Astrocyte of the spinal cord (primary cell): ENCODE measurements at regions not wholly inside any gene's neighbourhood (a gene's known extent, or its start where the extent isn't known, plus 50 kb on each side); places are given as distances from the start of the nearest gene placed in this dataset.
"Not testable (repeated sequence)": the region's sequence is repeated elsewhere in the genome, so short reads cannot be mapped to it uniquely, and the experiment has no call there.

ENCODE experiments used
- DNase-seq: peaks from one replicate; pipeline ENCODE4 v3.0.0; 2011; ENCODE audit warnings: low read depth, low spot score
- H3K4me3 ChIP-seq: 2 replicates; pipeline ENCODE4 v1.5.1; 2011; ENCODE audit warnings: low read depth, mild to moderate bottlenecking, low read length, moderate library complexity
- in situ Hi-C: cut with HindIII; loops from 2 replicates; pipeline ENCODE4 v1.10.0; 2017; ENCODE audit warnings: low sequenced_read_pairs
- TF ChIP-seq, protein P1 (sequence below): IDR thresholded peaks from 2 replicates; pipeline ENCODE4 v1.5.1; 2012; ENCODE audit warnings: low read depth, mild to moderate bottlenecking, low read length, inconsistent platforms

GRCh38 chr11:106161775-106162634 is 84.5 kb downstream of the AASDHPPT start:
- in situ Hi-C loops: no loop called here
- TF ChIP-seq, protein P1, sequence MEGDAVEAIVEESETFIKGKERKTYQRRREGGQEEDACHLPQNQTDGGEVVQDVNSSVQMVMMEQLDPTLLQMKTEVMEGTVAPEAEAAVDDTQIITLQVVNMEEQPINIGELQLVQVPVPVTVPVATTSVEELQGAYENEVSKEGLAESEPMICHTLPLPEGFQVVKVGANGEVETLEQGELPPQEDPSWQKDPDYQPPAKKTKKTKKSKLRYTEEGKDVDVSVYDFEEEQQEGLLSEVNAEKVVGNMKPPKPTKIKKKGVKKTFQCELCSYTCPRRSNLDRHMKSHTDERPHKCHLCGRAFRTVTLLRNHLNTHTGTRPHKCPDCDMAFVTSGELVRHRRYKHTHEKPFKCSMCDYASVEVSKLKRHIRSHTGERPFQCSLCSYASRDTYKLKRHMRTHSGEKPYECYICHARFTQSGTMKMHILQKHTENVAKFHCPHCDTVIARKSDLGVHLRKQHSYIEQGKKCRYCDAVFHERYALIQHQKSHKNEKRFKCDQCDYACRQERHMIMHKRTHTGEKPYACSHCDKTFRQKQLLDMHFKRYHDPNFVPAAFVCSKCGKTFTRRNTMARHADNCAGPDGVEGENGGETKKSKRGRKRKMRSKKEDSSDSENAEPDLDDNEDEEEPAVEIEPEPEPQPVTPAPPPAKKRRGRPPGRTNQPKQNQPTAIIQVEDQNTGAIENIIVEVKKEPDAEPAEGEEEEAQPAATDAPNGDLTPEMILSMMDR: no peak
- H3K4me3 ChIP-seq: no peak overlapping the region
- no peak for DNase-seq

DNA sequence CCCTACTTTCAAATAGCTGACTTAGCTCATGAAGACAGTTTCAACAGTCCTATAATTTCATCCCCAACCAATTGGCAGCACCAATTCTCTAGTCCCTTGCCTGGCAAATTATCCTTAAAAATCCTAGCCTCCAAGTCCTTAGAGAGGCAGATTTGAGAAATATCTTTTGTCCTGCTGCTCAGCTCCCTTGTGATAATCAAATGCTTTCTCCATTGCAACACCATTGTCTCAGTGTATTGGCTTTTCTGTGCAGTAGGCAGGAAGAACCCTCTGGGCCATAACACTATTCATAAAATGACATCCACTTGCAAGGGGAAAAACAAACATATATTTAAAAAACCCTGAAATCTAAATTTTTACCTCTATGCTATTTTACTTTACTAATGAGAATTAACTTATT is 89.6 kb downstream of the AASDHPPT start:
- TF ChIP-seq, protein P1: no peak
- H3K4me3 ChIP-seq: no peak overlapping the region
- DNase-seq: no peak
- in situ Hi-C loops: no loop called here

DNA sequence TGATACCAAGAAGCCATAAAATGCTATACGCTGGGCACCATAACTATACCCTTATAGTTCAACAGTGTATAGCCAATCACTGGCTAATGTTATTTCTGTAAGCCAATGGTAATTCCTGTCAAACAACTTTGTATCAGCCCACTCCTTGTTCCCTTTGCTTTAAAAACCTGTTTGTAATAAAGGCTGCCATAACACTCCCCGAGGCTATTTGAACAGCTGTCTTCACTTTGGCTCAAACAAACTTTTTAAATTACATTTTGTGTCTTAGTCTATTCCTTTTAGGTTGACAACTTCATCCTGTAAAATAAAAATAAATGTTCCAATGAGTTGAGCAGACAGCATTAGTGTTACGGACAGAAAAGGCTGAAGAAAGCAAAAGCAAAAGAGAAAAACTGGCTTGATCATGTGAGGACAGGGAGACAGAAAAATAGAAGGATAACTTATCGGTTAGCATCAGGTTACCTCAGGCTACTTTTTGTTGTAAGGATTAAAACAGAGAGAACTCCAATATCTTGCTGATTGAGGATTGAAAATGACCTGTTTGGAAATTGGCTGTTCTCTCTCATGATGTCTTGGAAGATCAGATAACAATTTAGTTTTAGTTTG is 95.0 kb downstream of the AASDHPPT start:
- TF ChIP-seq, protein P1: no peak
- DNase-seq: no peak
- H3K4me3 ChIP-seq: no peak overlapping the region
- in situ Hi-C loops: no loop called here

GRCh38 chr11:106173291-106173690 is 95.8 kb downstream of the AASDHPPT start:
- in situ Hi-C loops: no loop called here
- no peak overlapping the region for H3K4me3 ChIP-seq
- TF ChIP-seq, protein P1: no peak
- DNase-seq: no peak

GRCh38 chr11:106174003-106174402 is 96.5 kb downstream of the AASDHPPT start:
- H3K4me3 ChIP-seq, DNase-seq, in situ Hi-C loops: not testable (repeated sequence)

GRCh38 chr11:106176817-106177216 is 99.4 kb downstream of the AASDHPPT start:
- in situ Hi-C loops: no loop called here
- H3K4me3 ChIP-seq: no peak overlapping the region
- no peak for DNase-seq
- TF ChIP-seq, protein P1: no peak

GRCh38 chr11:106177311-106177710 is 99.8 kb downstream of the AASDHPPT start:
- in situ Hi-C loops: no loop called here
- TF ChIP-seq, protein P1: no peak
- no peak for DNase-seq

More at GRCh38 chr11:106177311-106177710, 99.8 kb downstream of the AASDHPPT start:
- no peak overlapping the region for H3K4me3 ChIP-seq
